ENCODE measurements at regions not wholly inside any gene's neighbourhood (a gene's known extent, or its start where the extent isn't known, plus 50 kb on each side); places are given as distances from the start of the nearest gene placed in this dataset.
"Not testable (repeated sequence)": the region's sequence is repeated elsewhere in the genome, so short reads cannot be mapped to it uniquely, and the experiment has no call there.

- DNase-seq = no peak
Observed at GRCh38 chr14:106662936-106663550, 1136.7 kb downstream of the TMEM121 start.

GRCh38 chr14:106663805-106664410, 1137.5 kb downstream of the TMEM121 start:
- peak; percentile 91 for DNase-seq

- DNase-seq = no peak
Observed at GRCh38 chr14:106665814-106666213, 1139.4 kb downstream of the TMEM121 start.

GRCh38 chr14:106666341-106666740, 1140.0 kb downstream of the TMEM121 start:
- no peak for DNase-seq

- DNase-seq = no peak
Observed at GRCh38 chr14:106670011-106670410, 1143.6 kb downstream of the TMEM121 start.

GRCh38 chr14:106674093-106674492, 1147.7 kb downstream of the TMEM121 start:
- DNase-seq = not testable (repeated sequence)

GRCh38 chr14:106674509-106675125, 1148.2 kb downstream of the TMEM121 start:
- DNase-seq = peak; percentile 41

- not testable (repeated sequence) for DNase-seq
Observed at GRCh38 chr14:106675716-106676115, 1149.3 kb downstream of the TMEM121 start.

- DNase-seq = no peak
Observed at GRCh38 chr14:106679776-106680175, 1153.4 kb downstream of the TMEM121 start.

- DNase-seq = no peak
Observed at GRCh38 chr14:106681161-106681560, 1154.8 kb downstream of the TMEM121 start.

GRCh38 chr14:106681568-106681967, 1155.2 kb downstream of the TMEM121 start:
- DNase-seq = no peak

- DNase-seq = no peak
Observed at GRCh38 chr14:106683631-106684030, 1157.2 kb downstream of the TMEM121 start.

- DNase-seq = no peak
Observed at GRCh38 chr14:106686533-106686932, 1160.2 kb downstream of the TMEM121 start.

GRCh38 chr14:106690333-106690891, 1164.0 kb downstream of the TMEM121 start:
- no peak for DNase-seq

- peak; percentile 92 for DNase-seq
Observed at GRCh38 chr14:106691601-106692291, 1165.4 kb downstream of the TMEM121 start.

GRCh38 chr14:106694638-106695393, 1168.4 kb downstream of the TMEM121 start:
- peak; percentile 58 for DNase-seq

GRCh38 chr14:106698620-106699267, 1172.4 kb downstream of the TMEM121 start:
- DNase-seq = not testable (repeated sequence)

GRCh38 chr14:106703651-106704050, 1177.3 kb downstream of the TMEM121 start:
- not testable (repeated sequence) for DNase-seq

- DNase-seq = not testable (repeated sequence)
Observed at GRCh38 chr14:106706488-106706887, 1180.1 kb downstream of the TMEM121 start.

- DNase-seq = not testable (repeated sequence)
Observed at GRCh38 chr14:106710187-106710586, 1183.8 kb downstream of the TMEM121 start.

- not testable (repeated sequence) for DNase-seq
Observed at GRCh38 chr14:106712513-106712912, 1186.1 kb downstream of the TMEM121 start.
